K562 (cell line): ENCODE measurements at regions not wholly inside any gene's neighbourhood (a gene's known extent, or its start where the extent isn't known, plus 50 kb on each side); places are given as distances from the start of the nearest gene placed in this dataset.
"Not testable (repeated sequence)": the region's sequence is repeated elsewhere in the genome, so short reads cannot be mapped to it uniquely, and the experiment has no call there.

Source experiments
- ATAC-seq: fragments of 200-7000 bp; cut with Tn5 transposase; 3 replicates; pipeline ENCODE4 v1.9.1; 2020; ENCODE audit warnings: moderate library complexity
- BruUV-seq: library from RNA; stranded (reverse); fragments of 400-500 nt; replicated peaks from 2 replicates; lab custom pipeline; 2021; lab: Mats Ljungman, UMichigan
- CTCF ChIA-PET: fragments of 300-600 bp; formaldehyde crosslinking; extraction: SDS; loops from one replicate; lab custom pipeline; 2021; ENCODE audit warnings: low intra/inter-chr PET ratio; lab: Yijun Ruan, JAX
- POLR2A ChIA-PET: fragments of 300-600, 350-650 bp; sonication (Branson Sonifier 250); formaldehyde crosslinking; extraction: SDS; loops from one replicate; lab custom pipeline; 2021; ENCODE audit warnings: antibody characterized with exemption, inconsistent platforms; lab: Yijun Ruan, JAX
- DNase-seq, 4 experiments: peaks; one replicate each; pipeline versions ENCODE4 v3.0.0 to v3.0.0-alpha.2; 2011 to 2018; ENCODE audit warnings: low spot score in 3 of 4, mixed read lengths in 3 of 4; ENCODE audit errors: extremely low read depth in 1 of 4
- FAIRE-seq: peaks from 2 replicates; lab custom pipeline; 2011; peaks lifted over from hg19 to GRCh38; lab: Jason Lieb, UNC
- H2AFZ ChIP-seq: 2 replicates; pipeline ENCODE4 v1.6.0; 2011; ENCODE audit warnings: low read depth, low read length, control low read depth, inconsistent platforms
- H3K27ac ChIP-seq: fragments of 200-600 bp; 3 replicates; pipeline ENCODE4 v1.8.0; 2011; ENCODE audit warnings: low read depth, mild to moderate bottlenecking, control low read depth, inconsistent platforms, low read length, moderate library complexity, mixed read lengths; ENCODE audit errors: extremely low read depth
- H3K27me3 ChIP-seq, 2 experiments: fragments of 300-600 bp in 1 of 2; 2 replicates in 1 of 2; 3 replicates in 1 of 2; pipeline versions ENCODE4 v1.6.0 to v1.8.0; 2011; ENCODE audit warnings: inconsistent platforms in 2 of 2, low read length in 2 of 2, mild to moderate bottlenecking in 1 of 2, mixed read lengths in 1 of 2, moderate library complexity in 1 of 2; ENCODE audit not compliant: control insufficient read depth in 2 of 2, insufficient read depth in 2 of 2
- H3K36me3 ChIP-seq: fragments of 300-600 bp; 3 replicates; pipeline ENCODE4 v1.8.0; 2011; ENCODE audit warnings: mild to moderate bottlenecking, low read length, inconsistent platforms; ENCODE audit not compliant: control insufficient read depth, insufficient read depth
- H3K4me1 ChIP-seq, 2 experiments: fragments of 200-600 bp in 1 of 2; replicated peaks in 1 of 2; 2 replicates in 1 of 2; 3 replicates in 1 of 2; pipeline versions ENCODE4 v1.5.1 to v1.8.0; 2011; ENCODE audit warnings: inconsistent platforms in 2 of 2, low read length in 2 of 2, mild to moderate bottlenecking in 1 of 2, mixed read lengths in 1 of 2, moderate library complexity in 1 of 2; ENCODE audit not compliant: control insufficient read depth in 2 of 2, insufficient read depth in 2 of 2
- H3K4me2 ChIP-seq: 2 replicates; pipeline ENCODE4 v1.6.1; 2011; ENCODE audit warnings: low read length, control low read depth, inconsistent platforms, mixed read lengths; ENCODE audit not compliant: insufficient read depth
- H3K4me3 ChIP-seq: fragments of 200-600 bp; sonication (generic), shearing (Covaris generic); 2 replicates; pipeline ENCODE4 v1.5.1; 2016; ENCODE audit warnings: control low read depth, inconsistent platforms
- H3K79me2 ChIP-seq: fragments of 200-600 bp; 3 replicates; pipeline ENCODE4 v1.8.0; 2011; ENCODE audit warnings: low read length, inconsistent platforms; ENCODE audit not compliant: control insufficient read depth, insufficient read depth
- H3K9ac ChIP-seq, 2 experiments: 2 replicates each; pipeline versions ENCODE4 v1.6.0 to v1.6.1; 2011; ENCODE audit warnings: low read depth in 2 of 2, low read length in 2 of 2, control low read depth in 1 of 2, inconsistent platforms in 1 of 2, mild to moderate bottlenecking in 1 of 2, mixed read lengths in 1 of 2; ENCODE audit not compliant: insufficient read depth in 1 of 2
- H3K9me1 ChIP-seq: one replicate; pipeline ENCODE4 v1.6.0; 2011; ENCODE audit warnings: inconsistent platforms, mild to moderate bottlenecking, low read length, moderate library complexity; ENCODE audit not compliant: control insufficient read depth, insufficient read depth
- H3K9me3 ChIP-seq: replicated peaks from 2 replicates; pipeline ENCODE4 v1.5.1; 2011; ENCODE audit warnings: low read depth, low read length, inconsistent platforms; ENCODE audit not compliant: control insufficient read depth, insufficient read depth
- H4K20me1 ChIP-seq: replicated peaks from 2 replicates; pipeline ENCODE4 v1.6.1; 2011; ENCODE audit warnings: low read length, inconsistent platforms, mixed read lengths; ENCODE audit not compliant: control insufficient read depth, insufficient read depth
- ARID1B ChIP-seq: fragments of 450-650 bp; IDR thresholded peaks from 2 replicates; pipeline ENCODE4 v1.6.1; 2016; ENCODE audit warnings: antibody characterized with exemption, mild to moderate bottlenecking, inconsistent platforms
- ASH1L ChIP-seq: fragments of 450-650 bp; IDR thresholded peaks from 2 replicates; pipeline ENCODE4 v1.6.1; 2018; ENCODE audit warnings: borderline replicate concordance, mild to moderate bottlenecking, low read depth; ENCODE audit not compliant: partially characterized antibody
- DNMT1 ChIP-seq: fragments of 450-650 bp; IDR thresholded peaks from 2 replicates; pipeline ENCODE4 v1.6.1; 2016; ENCODE audit warnings: antibody characterized with exemption, mild to moderate bottlenecking
- KAT7 ChIP-seq: sonication (generic); formaldehyde crosslinking; IDR thresholded peaks from 2 replicates; pipeline ENCODE4 v1.8.0; 2022; ENCODE audit warnings: missing genetic modification reagents, mild to moderate bottlenecking, borderline replicate concordance
- MEF2D ChIP-seq: conservative IDR thresholded peaks from 2 replicates; pipeline ENCODE4 v1.6.1; 2016; ENCODE audit warnings: low read depth, missing genetic modification characterization, missing compliant biosample characterization
- SRSF7 ChIP-seq: fragments of 200-400 bp; formaldehyde crosslinking; optimal IDR thresholded peaks from 2 replicates; pipeline ENCODE3; 2017; ENCODE audit warnings: mild to moderate bottlenecking, low read depth, low read length
- ZBTB2 ChIP-seq: fragments of 450-650 bp; IDR thresholded peaks from 2 replicates; pipeline ENCODE4 v1.6.1; 2016; ENCODE audit warnings: antibody characterized with exemption
- ZNF12 ChIP-seq: sonication (generic); formaldehyde crosslinking; IDR thresholded peaks from 2 replicates; pipeline ENCODE4 v1.4.0; 2020; ENCODE audit warnings: mild to moderate bottlenecking, missing genetic modification reagents
- WGBS: fragments of 100-300 bp; shearing (Covaris generic); methylation state at CpG from one replicate; pipeline ENCODE4 v1.1.6; 2016; ENCODE audit warnings: low coverage, mixed read lengths; ENCODE audit not compliant: insufficient coverage; ENCODE audit errors: missing lambda C conversion rate; 5-methylcytosine and 5-hydroxymethylcytosine counted together
- in situ Hi-C: fragments of 300-500 bp; cut with MboI; formaldehyde crosslinking; loops from 4 replicates; pipeline ENCODE4 v1.15.0; 2018; ENCODE audit warnings: inconsistent platforms, mixed read lengths
- intact Hi-C: fragments of 100-400 bp; cut with micrococcal nuclease; formaldehyde crosslinking; loops from 2 replicates; pipeline ENCODE4 v1.14.2; 2022
- TF ChIP-seq, protein P1 (sequence below): fragments of 250-450 bp; sonication (Bioruptor Pico); IDR thresholded peaks from 2 replicates; pipeline ENCODE4 v1.5.0; 2022; ENCODE audit warnings: mild to moderate bottlenecking

GRCh38 chr13:76268307-76268706 is 617.9 kb downstream of the KCTD12 start:
- WGBS: 0% methylated on average over 3 of the region's 4 CpGs
- H3K79me2 ChIP-seq, H3K27ac ChIP-seq, H4K20me1 ChIP-seq, H3K9ac ChIP-seq, H3K27me3 ChIP-seq, H3K4me2 ChIP-seq, ATAC-seq, BruUV-seq, H2AFZ ChIP-seq, DNase-seq, intact Hi-C loops, in situ Hi-C loops, CTCF ChIA-PET, H3K9me1 ChIP-seq, H3K4me3 ChIP-seq, H3K4me1 ChIP-seq, FAIRE-seq, POLR2A ChIA-PET, H3K36me3 ChIP-seq, H3K9me3 ChIP-seq: not testable (repeated sequence)

- Histone ChIP-seq H3K9me1 (no peaks in the 10 kb centered on the region), H3K79me2 (no peaks in the 10 kb centered on the region), H3K4me2 (no peak overlapping the region), H3K36me3 (no peaks in the 10 kb centered on the region), H3K27me3 (no peaks in the 10 kb centered on the region), H3K27ac (no peak overlapping the region), H4K20me1 (no peaks in the 10 kb centered on the region), H3K9ac (no peak overlapping the region), H3K4me1 (no peaks in the 10 kb centered on the region), H3K4me3 (no peak overlapping the region), H3K9me3 (no peaks in the 10 kb centered on the region), H2AFZ (no peak overlapping the region)
- 0% methylated on average over 1 of the region's 3 CpGs for WGBS
- BruUV-seq: no TSS peak
- intact Hi-C loops: no loop called here
- CTCF ChIA-PET: no interaction called here
- TF ChIP-seq ZNF12 (no peak), SRSF7 (no peak), MEF2D (tag) (no peak), KAT7 (CRISPR knock-in tag) (no peak), ASH1L (no peak), ARID1B (no peak), DNMT1 (no peak), ZBTB2 (no peak)
- TF ChIP-seq, protein P1, sequence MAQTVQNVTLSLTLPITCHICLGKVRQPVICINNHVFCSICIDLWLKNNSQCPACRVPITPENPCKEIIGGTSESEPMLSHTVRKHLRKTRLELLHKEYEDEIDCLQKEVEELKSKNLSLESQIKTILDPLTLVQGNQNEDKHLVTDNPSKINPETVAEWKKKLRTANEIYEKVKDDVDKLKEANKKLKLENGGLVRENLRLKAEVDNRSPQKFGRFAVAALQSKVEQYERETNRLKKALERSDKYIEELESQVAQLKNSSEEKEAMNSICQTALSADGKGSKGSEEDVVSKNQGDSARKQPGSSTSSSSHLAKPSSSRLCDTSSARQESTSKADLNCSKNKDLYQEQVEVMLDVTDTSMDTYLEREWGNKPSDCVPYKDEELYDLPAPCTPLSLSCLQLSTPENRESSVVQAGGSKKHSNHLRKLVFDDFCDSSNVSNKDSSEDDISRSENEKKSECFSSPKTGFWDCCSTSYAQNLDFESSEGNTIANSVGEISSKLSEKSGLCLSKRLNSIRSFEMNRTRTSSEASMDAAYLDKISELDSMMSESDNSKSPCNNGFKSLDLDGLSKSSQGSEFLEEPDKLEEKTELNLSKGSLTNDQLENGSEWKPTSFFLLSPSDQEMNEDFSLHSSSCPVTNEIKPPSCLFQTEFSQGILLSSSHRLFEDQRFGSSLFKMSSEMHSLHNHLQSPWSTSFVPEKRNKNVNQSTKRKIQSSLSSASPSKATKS: no peak
- ATAC-seq (no peak), DNase-seq (no peak), FAIRE-seq (no peak)
- in situ Hi-C loops: no loop called here
- POLR2A ChIA-PET: no interaction called here
These were observed 619.0 kb downstream of the KCTD12 start for GRCh38 chr13:76267216-76267615.
